ENCODE measurements at regions not wholly inside any gene's neighbourhood (a gene's known extent, or its start where the extent isn't known, plus 50 kb on each side); places are given as distances from the start of the nearest gene placed in this dataset.
A peak's percentile ranks its signal among the peaks of the same experiment; 100 is the strongest.
"Not testable (repeated sequence)": the region's sequence is repeated elsewhere in the genome, so short reads cannot be mapped to it uniquely, and the experiment has no call there.

GRCh38 chr14:30016002-30016401 lies 88.4 kb upstream of the PRKD1 start:
- H3K4me1 ChIP-seq (ENCODE audit: control insufficient read depth in 2 of 3, insufficient read depth in 2 of 3, low read depth in 1 of 3, low read length in 3 of 3) = no peaks in the 10 kb centered on the region
- no peak for DNase-seq
- FAIRE-seq = no peak
- intact Hi-C loops (cut with DNase I) = no loop called here
- TF ChIP-seq, protein P1, sequence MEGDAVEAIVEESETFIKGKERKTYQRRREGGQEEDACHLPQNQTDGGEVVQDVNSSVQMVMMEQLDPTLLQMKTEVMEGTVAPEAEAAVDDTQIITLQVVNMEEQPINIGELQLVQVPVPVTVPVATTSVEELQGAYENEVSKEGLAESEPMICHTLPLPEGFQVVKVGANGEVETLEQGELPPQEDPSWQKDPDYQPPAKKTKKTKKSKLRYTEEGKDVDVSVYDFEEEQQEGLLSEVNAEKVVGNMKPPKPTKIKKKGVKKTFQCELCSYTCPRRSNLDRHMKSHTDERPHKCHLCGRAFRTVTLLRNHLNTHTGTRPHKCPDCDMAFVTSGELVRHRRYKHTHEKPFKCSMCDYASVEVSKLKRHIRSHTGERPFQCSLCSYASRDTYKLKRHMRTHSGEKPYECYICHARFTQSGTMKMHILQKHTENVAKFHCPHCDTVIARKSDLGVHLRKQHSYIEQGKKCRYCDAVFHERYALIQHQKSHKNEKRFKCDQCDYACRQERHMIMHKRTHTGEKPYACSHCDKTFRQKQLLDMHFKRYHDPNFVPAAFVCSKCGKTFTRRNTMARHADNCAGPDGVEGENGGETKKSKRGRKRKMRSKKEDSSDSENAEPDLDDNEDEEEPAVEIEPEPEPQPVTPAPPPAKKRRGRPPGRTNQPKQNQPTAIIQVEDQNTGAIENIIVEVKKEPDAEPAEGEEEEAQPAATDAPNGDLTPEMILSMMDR (IDR thresholded peaks at IDR 0.05; ENCODE audit: borderline replicate concordance, extremely low read depth, insufficient read depth) = no peak
- no peak overlapping the region for H3K4me3 ChIP-seq (ENCODE audit: low read length in 3 of 3)
- H3K27me3 ChIP-seq (ENCODE audit: control insufficient read depth, insufficient read depth, low read length) = no peaks in the 10 kb centered on the region
- H3K27ac ChIP-seq (ENCODE audit: low read depth in 2 of 2, low read length in 2 of 2) = no peak overlapping the region
- no peaks in the 10 kb centered on the region for H3K36me3 ChIP-seq (ENCODE audit: control insufficient read depth in 2 of 3, insufficient read depth in 3 of 3, low read length in 3 of 3)
- no peak overlapping the region for H3K9ac ChIP-seq (ENCODE audit: low read length in 3 of 3)
- H3K9me3 ChIP-seq (ENCODE audit: control insufficient read depth in 2 of 3, insufficient read depth in 1 of 3, low read length in 3 of 3) = no peaks in the 10 kb centered on the region

DNA sequence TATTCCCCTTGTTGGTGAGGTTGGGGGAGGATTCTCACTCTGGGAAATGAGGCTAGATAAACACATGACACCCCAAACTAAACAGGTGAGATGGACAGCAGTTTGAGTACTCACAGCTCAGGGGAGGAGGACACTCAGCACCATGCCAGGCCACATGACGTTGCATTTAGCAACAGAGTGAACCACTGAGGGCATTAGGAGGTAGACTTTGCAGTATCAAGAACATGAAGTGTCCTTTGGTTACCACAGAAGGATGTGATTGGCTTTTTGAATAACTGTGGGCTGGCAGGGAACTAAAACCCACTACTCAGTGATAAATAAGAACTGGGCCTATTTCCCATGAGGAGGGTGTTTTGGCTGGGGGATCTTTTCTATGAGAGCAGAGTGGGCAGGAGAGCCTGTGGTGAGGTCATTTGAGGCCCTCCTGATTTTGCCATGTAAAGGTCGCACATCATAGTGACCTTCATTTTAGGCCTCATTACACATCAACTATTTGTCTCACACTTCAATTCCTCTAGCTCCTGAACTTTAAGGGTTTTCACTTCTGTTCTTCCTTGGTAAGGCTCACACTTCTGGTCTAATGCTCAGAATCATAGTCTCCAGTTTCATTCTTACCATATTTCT lies 89.8 kb upstream of the PRKD1 start:
- intact Hi-C loops (cut with DNase I) = no loop called here
- peak in 1 of 5 donors; percentile 3 for DNase-seq
- no peaks in the 10 kb centered on the region for H3K27me3 ChIP-seq (ENCODE audit: control insufficient read depth, insufficient read depth, low read length)
- H3K9me3 ChIP-seq (ENCODE audit: control insufficient read depth in 2 of 3, insufficient read depth in 1 of 3, low read length in 3 of 3) = no peaks in the 10 kb centered on the region
- no peak overlapping the region for H3K9ac ChIP-seq (ENCODE audit: low read length in 3 of 3)
- TF ChIP-seq, protein P1 (IDR thresholded peaks at IDR 0.05; ENCODE audit: borderline replicate concordance, extremely low read depth, insufficient read depth) = no peak
- no peaks in the 10 kb centered on the region for H3K4me1 ChIP-seq (ENCODE audit: control insufficient read depth in 2 of 3, insufficient read depth in 2 of 3, low read depth in 1 of 3, low read length in 3 of 3)
- no peaks in the 10 kb centered on the region for H3K36me3 ChIP-seq (ENCODE audit: control insufficient read depth in 2 of 3, insufficient read depth in 3 of 3, low read length in 3 of 3)
- no peak for FAIRE-seq
- H3K27ac ChIP-seq (ENCODE audit: low read depth in 2 of 2, low read length in 2 of 2) = no peak overlapping the region
- H3K4me3 ChIP-seq (ENCODE audit: low read length in 3 of 3) = no peak overlapping the region

DNA sequence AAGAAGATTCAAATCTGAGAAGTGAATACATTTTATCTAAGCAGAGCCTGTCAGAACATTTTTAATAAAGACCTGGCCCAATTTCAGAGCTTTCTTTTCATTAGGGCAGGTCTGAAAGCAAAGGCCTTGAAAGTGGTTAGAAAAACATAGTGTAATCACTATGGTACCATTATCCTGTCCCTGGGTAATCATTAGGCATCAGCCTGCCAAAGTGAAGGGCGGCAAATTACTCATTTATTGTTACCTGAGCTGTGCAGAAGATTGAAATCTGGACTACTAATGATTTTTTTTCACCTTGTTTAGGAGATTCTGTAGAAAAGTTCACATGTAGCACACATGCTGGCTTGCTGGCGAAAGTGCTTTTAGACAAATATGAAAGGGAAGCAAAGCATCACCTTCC lies 92.6 kb upstream of the PRKD1 start:
- DNase-seq = no peak
- Histone ChIP-seq H3K27me3 (ENCODE audit: control insufficient read depth, insufficient read depth, low read length) (no peaks in the 10 kb centered on the region), H3K36me3 (ENCODE audit: control insufficient read depth in 2 of 3, insufficient read depth in 3 of 3, low read length in 3 of 3) (no peaks in the 10 kb centered on the region), H3K4me1 (ENCODE audit: control insufficient read depth in 2 of 3, insufficient read depth in 2 of 3, low read depth in 1 of 3, low read length in 3 of 3) (no peaks in the 10 kb centered on the region), H3K9me3 (ENCODE audit: control insufficient read depth in 2 of 3, insufficient read depth in 1 of 3, low read length in 3 of 3) (no peaks in the 10 kb centered on the region), H3K9ac (ENCODE audit: low read length in 3 of 3) (no peak overlapping the region), H3K27ac (ENCODE audit: low read depth in 2 of 2, low read length in 2 of 2) (no peak overlapping the region), H3K4me3 (ENCODE audit: low read length in 3 of 3) (no peak overlapping the region)
- intact Hi-C loops (cut with DNase I) = no loop called here
- no peak for FAIRE-seq
- TF ChIP-seq, protein P1 (IDR thresholded peaks at IDR 0.05; ENCODE audit: borderline replicate concordance, extremely low read depth, insufficient read depth) = no peak

GRCh38 chr14:30020687-30021086 lies 93.0 kb upstream of the PRKD1 start:
- intact Hi-C loops (cut with DNase I) = no loop called here
- no peak overlapping the region for H3K27ac ChIP-seq (ENCODE audit: low read depth in 2 of 2, low read length in 2 of 2)
- H3K9me3 ChIP-seq (ENCODE audit: control insufficient read depth in 2 of 3, insufficient read depth in 1 of 3, low read length in 3 of 3) = no peaks in the 10 kb centered on the region
- no peak for DNase-seq
- no peaks in the 10 kb centered on the region for H3K36me3 ChIP-seq (ENCODE audit: control insufficient read depth in 2 of 3, insufficient read depth in 3 of 3, low read length in 3 of 3)
- FAIRE-seq = no peak
- TF ChIP-seq, protein P1 (IDR thresholded peaks at IDR 0.05; ENCODE audit: borderline replicate concordance, extremely low read depth, insufficient read depth) = no peak
- H3K9ac ChIP-seq (ENCODE audit: low read length in 3 of 3) = no peak overlapping the region
- no peak overlapping the region for H3K4me3 ChIP-seq (ENCODE audit: low read length in 3 of 3)
- no peaks in the 10 kb centered on the region for H3K4me1 ChIP-seq (ENCODE audit: control insufficient read depth in 2 of 3, insufficient read depth in 2 of 3, low read depth in 1 of 3, low read length in 3 of 3)
- H3K27me3 ChIP-seq (ENCODE audit: control insufficient read depth, insufficient read depth, low read length) = no peaks in the 10 kb centered on the region

GRCh38 chr14:30023350-30023749 lies 95.7 kb upstream of the PRKD1 start:
- H3K4me1 ChIP-seq (ENCODE audit: control insufficient read depth in 2 of 3, insufficient read depth in 2 of 3, low read depth in 1 of 3, low read length in 3 of 3); H3K9me3 ChIP-seq (ENCODE audit: control insufficient read depth in 2 of 3, insufficient read depth in 1 of 3, low read length in 3 of 3); H3K4me3 ChIP-seq (ENCODE audit: low read length in 3 of 3); H3K27ac ChIP-seq (ENCODE audit: low read depth in 2 of 2, low read length in 2 of 2); H3K36me3 ChIP-seq (ENCODE audit: control insufficient read depth in 2 of 3, insufficient read depth in 3 of 3, low read length in 3 of 3); DNase-seq; H3K9ac ChIP-seq (ENCODE audit: low read length in 3 of 3); H3K27me3 ChIP-seq (ENCODE audit: control insufficient read depth, insufficient read depth, low read length); FAIRE-seq; intact Hi-C loops (cut with DNase I): not testable (repeated sequence)
